ENCODE measurements at regions not wholly inside any gene's neighbourhood (a gene's known extent, or its start where the extent isn't known, plus 50 kb on each side); places are given as distances from the start of the nearest gene placed in this dataset.

DNA sequence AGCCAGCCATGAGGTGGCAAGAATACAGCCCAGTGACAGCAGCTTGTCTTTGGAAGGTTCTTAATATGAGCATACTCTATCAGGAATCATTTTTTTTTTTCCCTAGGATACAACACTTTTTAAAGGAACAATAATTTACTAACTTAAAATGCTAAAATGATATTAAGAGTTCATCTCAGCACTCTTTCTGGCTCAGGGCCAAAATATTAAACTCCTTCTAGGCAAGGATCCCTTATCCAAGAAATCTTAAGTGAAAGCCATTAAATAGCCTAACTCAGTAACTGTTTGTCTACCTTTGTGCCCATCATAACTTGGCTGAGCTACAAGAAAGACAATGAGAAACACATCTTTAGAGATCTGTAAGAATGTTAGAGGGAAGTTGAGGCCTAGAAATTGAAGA is 529.5 kb upstream of the TGFBR2 start:
- no peaks in the 10 kb centered on the region for H3K4me1 ChIP-seq (ENCODE audit: control insufficient read depth in 2 of 3, insufficient read depth in 2 of 3, low read depth in 1 of 3, low read length in 3 of 3)
- TF ChIP-seq, protein P1, sequence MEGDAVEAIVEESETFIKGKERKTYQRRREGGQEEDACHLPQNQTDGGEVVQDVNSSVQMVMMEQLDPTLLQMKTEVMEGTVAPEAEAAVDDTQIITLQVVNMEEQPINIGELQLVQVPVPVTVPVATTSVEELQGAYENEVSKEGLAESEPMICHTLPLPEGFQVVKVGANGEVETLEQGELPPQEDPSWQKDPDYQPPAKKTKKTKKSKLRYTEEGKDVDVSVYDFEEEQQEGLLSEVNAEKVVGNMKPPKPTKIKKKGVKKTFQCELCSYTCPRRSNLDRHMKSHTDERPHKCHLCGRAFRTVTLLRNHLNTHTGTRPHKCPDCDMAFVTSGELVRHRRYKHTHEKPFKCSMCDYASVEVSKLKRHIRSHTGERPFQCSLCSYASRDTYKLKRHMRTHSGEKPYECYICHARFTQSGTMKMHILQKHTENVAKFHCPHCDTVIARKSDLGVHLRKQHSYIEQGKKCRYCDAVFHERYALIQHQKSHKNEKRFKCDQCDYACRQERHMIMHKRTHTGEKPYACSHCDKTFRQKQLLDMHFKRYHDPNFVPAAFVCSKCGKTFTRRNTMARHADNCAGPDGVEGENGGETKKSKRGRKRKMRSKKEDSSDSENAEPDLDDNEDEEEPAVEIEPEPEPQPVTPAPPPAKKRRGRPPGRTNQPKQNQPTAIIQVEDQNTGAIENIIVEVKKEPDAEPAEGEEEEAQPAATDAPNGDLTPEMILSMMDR (IDR thresholded peaks at IDR 0.05; ENCODE audit: borderline replicate concordance, extremely low read depth, insufficient read depth), result no peak

DNA sequence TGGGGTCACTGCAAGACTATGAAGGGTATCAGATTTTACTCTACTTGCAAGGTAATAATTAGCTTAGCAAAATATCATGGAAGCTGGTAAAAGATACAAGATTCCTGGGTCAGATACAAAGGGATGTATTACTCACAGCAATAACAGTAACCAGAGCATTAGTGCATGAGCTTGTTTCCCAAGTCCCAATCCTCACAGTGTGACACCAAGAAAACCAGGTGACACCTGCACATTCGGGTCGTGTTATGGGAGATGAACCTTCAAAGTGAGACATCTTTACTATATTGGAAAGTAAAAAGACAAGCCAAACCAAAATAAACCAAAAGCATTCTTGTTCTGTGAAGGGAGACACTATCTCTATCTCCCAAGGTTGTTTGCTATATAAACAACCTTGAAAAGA is 528.7 kb upstream of the TGFBR2 start:
- H3K4me1 ChIP-seq (ENCODE audit: control insufficient read depth in 2 of 3, insufficient read depth in 2 of 3, low read depth in 1 of 3, low read length in 3 of 3), result no peaks in the 10 kb centered on the region
- no peak for DNase-seq

More for the DNA sequence above, 529.5 kb upstream of the TGFBR2 start:
- intact Hi-C loops (cut with DNase I), result no loop called here
- Histone ChIP-seq H3K36me3 (ENCODE audit: control insufficient read depth in 2 of 3, insufficient read depth in 3 of 3, low read length in 3 of 3) (no peaks in the 10 kb centered on the region), H3K27ac (ENCODE audit: low read depth in 2 of 2, low read length in 2 of 2) (no peak overlapping the region), H3K9ac (ENCODE audit: low read length in 3 of 3) (no peak overlapping the region), H3K4me3 (ENCODE audit: low read length in 3 of 3) (no peak overlapping the region), H3K27me3 (ENCODE audit: control insufficient read depth, insufficient read depth, low read length) (no peaks in the 10 kb centered on the region), H3K9me3 (ENCODE audit: control insufficient read depth in 2 of 3, insufficient read depth in 1 of 3, low read length in 3 of 3) (no peaks in the 10 kb centered on the region)
- FAIRE-seq, result no peak
- no peak for DNase-seq

DNA sequence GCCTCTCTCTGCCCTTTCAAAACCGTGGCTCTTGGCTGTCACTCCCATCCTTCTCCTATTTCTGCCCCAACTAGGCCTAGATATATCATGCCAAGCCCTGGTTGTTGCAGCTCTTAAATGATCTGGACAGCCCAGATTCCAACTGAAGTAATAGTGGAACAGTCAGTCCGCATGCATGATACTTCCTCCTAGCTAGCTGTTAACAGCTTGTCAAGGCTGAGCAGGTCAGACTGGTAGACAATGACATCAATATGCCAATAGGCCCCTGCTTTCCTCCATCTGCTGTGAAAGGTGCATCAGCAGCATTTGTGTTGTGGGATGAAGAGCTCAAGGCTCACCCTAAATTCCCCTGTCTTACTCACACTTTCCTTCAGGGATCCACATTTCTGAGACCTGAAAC is 527.7 kb upstream of the TGFBR2 start:
- H3K9ac ChIP-seq (ENCODE audit: low read length in 3 of 3), result no peak overlapping the region
- H3K27ac ChIP-seq (ENCODE audit: low read depth in 2 of 2, low read length in 2 of 2), result no peak overlapping the region
- intact Hi-C loops (cut with DNase I), result no loop called here
- no peaks in the 10 kb centered on the region for H3K36me3 ChIP-seq (ENCODE audit: control insufficient read depth in 2 of 3, insufficient read depth in 3 of 3, low read length in 3 of 3)
- DNase-seq (peak in 2 of 5 donors; percentile 21 to 28), FAIRE-seq (no peak)
- TF ChIP-seq, protein P1 (IDR thresholded peaks at IDR 0.05; ENCODE audit: borderline replicate concordance, extremely low read depth, insufficient read depth), result no peak
- H3K4me1 ChIP-seq (ENCODE audit: control insufficient read depth in 2 of 3, insufficient read depth in 2 of 3, low read depth in 1 of 3, low read length in 3 of 3), result no peaks in the 10 kb centered on the region
- H3K27me3 ChIP-seq (ENCODE audit: control insufficient read depth, insufficient read depth, low read length), result no peaks in the 10 kb centered on the region
- H3K9me3 ChIP-seq (ENCODE audit: control insufficient read depth in 2 of 3, insufficient read depth in 1 of 3, low read length in 3 of 3), result no peaks in the 10 kb centered on the region
- no peak overlapping the region for H3K4me3 ChIP-seq (ENCODE audit: low read length in 3 of 3)

More for the DNA sequence above, 528.7 kb upstream of the TGFBR2 start:
- TF ChIP-seq, protein P1 (IDR thresholded peaks at IDR 0.05; ENCODE audit: borderline replicate concordance, extremely low read depth, insufficient read depth), result no peak
- Histone ChIP-seq H3K4me3 (ENCODE audit: low read length in 3 of 3) (no peak overlapping the region), H3K9ac (ENCODE audit: low read length in 3 of 3) (no peak overlapping the region), H3K27me3 (ENCODE audit: control insufficient read depth, insufficient read depth, low read length) (no peaks in the 10 kb centered on the region), H3K27ac (ENCODE audit: low read depth in 2 of 2, low read length in 2 of 2) (no peak overlapping the region), H3K36me3 (ENCODE audit: control insufficient read depth in 2 of 3, insufficient read depth in 3 of 3, low read length in 3 of 3) (no peaks in the 10 kb centered on the region), H3K9me3 (ENCODE audit: control insufficient read depth in 2 of 3, insufficient read depth in 1 of 3, low read length in 3 of 3) (no peaks in the 10 kb centered on the region)
- no peak for FAIRE-seq
- intact Hi-C loops (cut with DNase I), result no loop called here

DNA sequence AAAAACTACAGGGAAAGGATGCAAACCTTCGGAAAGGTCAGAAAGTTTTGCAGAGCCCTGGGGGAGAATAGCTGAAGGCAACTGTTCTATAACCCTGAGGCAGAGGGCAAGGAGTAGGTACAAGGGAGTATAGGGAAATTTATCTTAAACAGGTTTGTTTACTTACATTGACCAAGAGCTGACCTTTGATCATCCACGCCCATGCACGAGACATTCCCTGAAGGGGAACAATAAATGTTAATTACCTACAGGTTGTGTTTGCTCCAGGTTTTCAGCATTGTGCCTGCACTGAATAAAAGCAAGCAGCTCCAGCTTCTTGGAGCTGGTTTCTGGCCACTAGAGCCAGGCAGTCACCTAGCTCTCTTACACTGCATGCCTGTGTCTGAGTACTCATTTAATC is 524.5 kb upstream of the TGFBR2 start:
- no peaks in the 10 kb centered on the region for H3K27me3 ChIP-seq (ENCODE audit: control insufficient read depth, insufficient read depth, low read length)
- no peak for FAIRE-seq
- no peaks in the 10 kb centered on the region for H3K36me3 ChIP-seq (ENCODE audit: control insufficient read depth in 2 of 3, insufficient read depth in 3 of 3, low read length in 3 of 3)
- H3K9ac ChIP-seq (ENCODE audit: low read length in 3 of 3), result no peak overlapping the region
- TF ChIP-seq, protein P1 (IDR thresholded peaks at IDR 0.05; ENCODE audit: borderline replicate concordance, extremely low read depth, insufficient read depth), result no peak
- no peak overlapping the region for H3K4me3 ChIP-seq (ENCODE audit: low read length in 3 of 3)
- H3K27ac ChIP-seq (ENCODE audit: low read depth in 2 of 2, low read length in 2 of 2), result no peak overlapping the region
- intact Hi-C loops (cut with DNase I), result no loop called here
- DNase-seq, result no peak
- H3K4me1 ChIP-seq (ENCODE audit: control insufficient read depth in 2 of 3, insufficient read depth in 2 of 3, low read depth in 1 of 3, low read length in 3 of 3), result no peaks in the 10 kb centered on the region
- no peaks in the 10 kb centered on the region for H3K9me3 ChIP-seq (ENCODE audit: control insufficient read depth in 2 of 3, insufficient read depth in 1 of 3, low read length in 3 of 3)
